ENCODE measurements at regions not wholly inside any gene's neighbourhood (a gene's known extent, or its start where the extent isn't known, plus 50 kb on each side); places are given as distances from the start of the nearest gene placed in this dataset.

GRCh38 chr4:164081801-164082200 is 587.3 kb downstream of the TMA16 start:
- TF ChIP-seq, protein P1, sequence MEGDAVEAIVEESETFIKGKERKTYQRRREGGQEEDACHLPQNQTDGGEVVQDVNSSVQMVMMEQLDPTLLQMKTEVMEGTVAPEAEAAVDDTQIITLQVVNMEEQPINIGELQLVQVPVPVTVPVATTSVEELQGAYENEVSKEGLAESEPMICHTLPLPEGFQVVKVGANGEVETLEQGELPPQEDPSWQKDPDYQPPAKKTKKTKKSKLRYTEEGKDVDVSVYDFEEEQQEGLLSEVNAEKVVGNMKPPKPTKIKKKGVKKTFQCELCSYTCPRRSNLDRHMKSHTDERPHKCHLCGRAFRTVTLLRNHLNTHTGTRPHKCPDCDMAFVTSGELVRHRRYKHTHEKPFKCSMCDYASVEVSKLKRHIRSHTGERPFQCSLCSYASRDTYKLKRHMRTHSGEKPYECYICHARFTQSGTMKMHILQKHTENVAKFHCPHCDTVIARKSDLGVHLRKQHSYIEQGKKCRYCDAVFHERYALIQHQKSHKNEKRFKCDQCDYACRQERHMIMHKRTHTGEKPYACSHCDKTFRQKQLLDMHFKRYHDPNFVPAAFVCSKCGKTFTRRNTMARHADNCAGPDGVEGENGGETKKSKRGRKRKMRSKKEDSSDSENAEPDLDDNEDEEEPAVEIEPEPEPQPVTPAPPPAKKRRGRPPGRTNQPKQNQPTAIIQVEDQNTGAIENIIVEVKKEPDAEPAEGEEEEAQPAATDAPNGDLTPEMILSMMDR (IDR thresholded peaks at IDR 0.05): no peak
- no peak for TF ChIP-seq EZH2 (IDR thresholded peaks at IDR 0.05)
- no peak for TF ChIP-seq EZH2phosphoT487 (IDR thresholded peaks at IDR 0.05)
